ENCODE measurements at regions not wholly inside any gene's neighbourhood (a gene's known extent, or its start where the extent isn't known, plus 50 kb on each side); places are given as distances from the start of the nearest gene placed in this dataset.

DNA sequence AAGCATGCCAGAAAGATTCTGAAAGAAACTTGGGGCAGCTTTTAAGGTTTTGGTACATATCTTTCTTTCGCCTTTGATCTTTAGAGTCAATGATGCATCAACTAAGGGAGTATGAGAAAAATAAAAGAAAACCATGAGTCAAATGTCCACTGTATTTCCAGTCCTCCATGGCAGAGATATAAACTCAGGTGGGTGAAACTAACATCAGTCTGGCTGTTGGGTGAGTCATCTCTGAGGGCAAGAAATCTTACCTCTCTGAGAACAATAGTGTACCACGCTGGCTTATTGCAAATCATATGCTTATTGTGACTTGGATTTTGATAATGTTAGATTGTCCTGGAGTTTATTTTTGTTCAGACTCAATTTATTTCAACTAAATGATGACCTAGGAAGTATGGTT, 521.0 kb downstream of the PLCL1 start:
- TF ChIP-seq EZH2 (IDR thresholded peaks at IDR 0.05; ENCODE audit: borderline replicate concordance, low read depth, low read length, poor library complexity, severe bottlenecking): no peak
- TF ChIP-seq, protein P1, sequence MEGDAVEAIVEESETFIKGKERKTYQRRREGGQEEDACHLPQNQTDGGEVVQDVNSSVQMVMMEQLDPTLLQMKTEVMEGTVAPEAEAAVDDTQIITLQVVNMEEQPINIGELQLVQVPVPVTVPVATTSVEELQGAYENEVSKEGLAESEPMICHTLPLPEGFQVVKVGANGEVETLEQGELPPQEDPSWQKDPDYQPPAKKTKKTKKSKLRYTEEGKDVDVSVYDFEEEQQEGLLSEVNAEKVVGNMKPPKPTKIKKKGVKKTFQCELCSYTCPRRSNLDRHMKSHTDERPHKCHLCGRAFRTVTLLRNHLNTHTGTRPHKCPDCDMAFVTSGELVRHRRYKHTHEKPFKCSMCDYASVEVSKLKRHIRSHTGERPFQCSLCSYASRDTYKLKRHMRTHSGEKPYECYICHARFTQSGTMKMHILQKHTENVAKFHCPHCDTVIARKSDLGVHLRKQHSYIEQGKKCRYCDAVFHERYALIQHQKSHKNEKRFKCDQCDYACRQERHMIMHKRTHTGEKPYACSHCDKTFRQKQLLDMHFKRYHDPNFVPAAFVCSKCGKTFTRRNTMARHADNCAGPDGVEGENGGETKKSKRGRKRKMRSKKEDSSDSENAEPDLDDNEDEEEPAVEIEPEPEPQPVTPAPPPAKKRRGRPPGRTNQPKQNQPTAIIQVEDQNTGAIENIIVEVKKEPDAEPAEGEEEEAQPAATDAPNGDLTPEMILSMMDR (conservative IDR thresholded peaks at IDR 0.05; ENCODE audit: low read depth, low read length): no peak
- Histone ChIP-seq H3K4me3 (ENCODE audit: low read depth, low read length, poor library complexity, severe bottlenecking) (no peak overlapping the region), H3K27me3 (replicated peaks; ENCODE audit: insufficient read depth, low read depth, low read length, poor library complexity) (peaks cover 10% of the 10 kb centered on the region), H3K36me3 (ENCODE audit: insufficient read depth, low read length, poor library complexity, severe bottlenecking) (no peaks in the 10 kb centered on the region), H3K4me1 (ENCODE audit: insufficient read depth, low read length, poor library complexity, severe bottlenecking) (no peaks in the 10 kb centered on the region), H3K27ac (ENCODE audit: low read depth, low read length, poor library complexity, severe bottlenecking) (no peak overlapping the region), H3K9me3 (ENCODE audit: low read depth, low read length, poor library complexity, severe bottlenecking) (no peaks in the 10 kb centered on the region)
- DNase-seq (ENCODE audit: low spot score): no peak
- no TSS peak for BruUV-seq (replicated peaks)
- ChIA-PET CTCF (no interaction called here), POLR2A (ENCODE audit: low non-redundant PET) (no interaction called here)
- intact Hi-C loops (cut with micrococcal nuclease; ENCODE audit: unreplicated experiment): no loop called here

DNA sequence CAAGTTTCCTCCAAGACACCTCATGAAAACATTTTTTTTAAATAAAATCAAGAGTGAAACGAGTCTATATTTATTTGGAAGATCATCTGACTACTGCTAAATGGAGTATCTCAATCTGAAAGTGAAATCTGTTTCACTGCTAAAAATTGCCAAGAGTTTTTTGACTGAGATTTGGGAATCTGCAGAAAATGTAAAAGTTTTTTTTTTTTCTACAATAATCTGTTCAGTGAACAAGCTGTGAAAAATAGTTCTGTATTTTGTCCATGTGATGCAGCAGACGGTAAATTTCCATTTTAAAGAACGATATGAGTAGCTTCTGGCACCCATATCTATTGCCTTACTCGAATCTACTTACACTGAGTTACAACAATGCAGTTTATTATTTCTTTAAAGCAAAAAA, 519.7 kb downstream of the PLCL1 start:
- Histone ChIP-seq H3K4me3 (ENCODE audit: low read depth, low read length, poor library complexity, severe bottlenecking) (no peak overlapping the region), H3K36me3 (ENCODE audit: insufficient read depth, low read length, poor library complexity, severe bottlenecking) (no peaks in the 10 kb centered on the region), H3K27me3 (replicated peaks; ENCODE audit: insufficient read depth, low read depth, low read length, poor library complexity) (peaks cover 15% of the 10 kb centered on the region), H3K9me3 (ENCODE audit: low read depth, low read length, poor library complexity, severe bottlenecking) (no peaks in the 10 kb centered on the region), H3K4me1 (ENCODE audit: insufficient read depth, low read length, poor library complexity, severe bottlenecking) (no peaks in the 10 kb centered on the region), H3K27ac (ENCODE audit: low read depth, low read length, poor library complexity, severe bottlenecking) (no peak overlapping the region)
- BruUV-seq (replicated peaks): no TSS peak
- ChIA-PET POLR2A (ENCODE audit: low non-redundant PET) (no interaction called here), CTCF (no interaction called here)
- intact Hi-C loops (cut with micrococcal nuclease; ENCODE audit: unreplicated experiment): no loop called here
- no peak for TF ChIP-seq EZH2 (IDR thresholded peaks at IDR 0.05; ENCODE audit: borderline replicate concordance, low read depth, low read length, poor library complexity, severe bottlenecking)
- TF ChIP-seq, protein P1 (conservative IDR thresholded peaks at IDR 0.05; ENCODE audit: low read depth, low read length): no peak
- no peak for DNase-seq (ENCODE audit: low spot score)

DNA sequence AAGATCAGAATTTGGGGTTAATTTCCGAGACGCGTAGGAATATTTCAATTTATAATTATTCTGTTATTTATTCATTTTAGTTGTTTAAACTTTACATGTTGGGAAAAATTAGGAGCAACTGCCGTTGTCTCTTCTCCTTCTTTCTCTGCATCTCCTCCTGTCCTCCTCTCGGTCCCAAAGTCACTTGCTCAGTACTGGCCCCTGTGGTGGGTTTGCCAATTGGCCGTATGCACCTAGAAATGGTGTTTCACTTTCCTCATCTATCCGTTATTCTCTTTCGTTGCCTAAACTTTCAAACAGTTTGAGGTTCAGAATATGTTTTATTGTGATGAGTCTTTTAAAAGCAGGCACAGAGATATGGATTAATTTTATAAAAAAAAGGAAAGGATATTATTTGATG, 517.9 kb downstream of the PLCL1 start:
- Histone ChIP-seq H3K27me3 (replicated peaks; ENCODE audit: insufficient read depth, low read depth, low read length, poor library complexity) (peaks cover 22% of the 10 kb centered on the region), H3K4me3 (ENCODE audit: low read depth, low read length, poor library complexity, severe bottlenecking) (no peak overlapping the region), H3K27ac (ENCODE audit: low read depth, low read length, poor library complexity, severe bottlenecking) (no peak overlapping the region), H3K4me1 (ENCODE audit: insufficient read depth, low read length, poor library complexity, severe bottlenecking) (no peaks in the 10 kb centered on the region), H3K9me3 (ENCODE audit: low read depth, low read length, poor library complexity, severe bottlenecking) (no peaks in the 10 kb centered on the region), H3K36me3 (ENCODE audit: insufficient read depth, low read length, poor library complexity, severe bottlenecking) (no peaks in the 10 kb centered on the region)
- intact Hi-C loops (cut with micrococcal nuclease; ENCODE audit: unreplicated experiment): no loop called here
- BruUV-seq (replicated peaks): no TSS peak
- ChIA-PET POLR2A (ENCODE audit: low non-redundant PET) (no interaction called here), CTCF (no interaction called here)
- peak; percentile 19 for DNase-seq (ENCODE audit: low spot score)
- TF ChIP-seq, protein P1 (conservative IDR thresholded peaks at IDR 0.05; ENCODE audit: low read depth, low read length): peak; percentile 46
- TF ChIP-seq EZH2 (IDR thresholded peaks at IDR 0.05; ENCODE audit: borderline replicate concordance, low read depth, low read length, poor library complexity, severe bottlenecking): no peak

Data from A673 (cell line).